Psoas muscle (tissue), 7 donors: ENCODE measurements at regions not wholly inside any gene's neighbourhood (a gene's known extent, or its start where the extent isn't known, plus 50 kb on each side); places are given as distances from the start of the nearest gene placed in this dataset.

ENCODE experiments used
- ATAC-seq, 4 donors: fragments of 200-7000 bp; cut with Tn5 transposase; one replicate each; pipeline ENCODE4 v1.9.1; 2020; ENCODE audit warnings: moderate library complexity in 3 of 4, mild to moderate bottlenecking in 2 of 4
- DNase-seq, 2 donors: peaks; one replicate each; pipeline ENCODE4 v3.0.0-alpha.2; 2020
- H3K27ac ChIP-seq: fragments of 200-600 bp; one replicate; pipeline ENCODE4 v1.8.0; 2022
- H3K27me3 ChIP-seq, 3 donors: fragments of 200-600 bp in 1 of 3; one replicate each; pipeline versions ENCODE4 v1.6.1 to v1.8.0; 2013 to 2022; ENCODE audit warnings: low read length in 2 of 3, mild to moderate bottlenecking in 2 of 3, moderate library complexity in 1 of 3; ENCODE audit not compliant: insufficient read depth in 3 of 3
- H3K36me3 ChIP-seq, 2 donors: fragments of 200-600 bp in 1 of 2; one replicate each; pipeline versions ENCODE4 v1.6.1 to v1.8.0; 2013 to 2022; ENCODE audit warnings: low read depth in 1 of 2, mild to moderate bottlenecking in 1 of 2, moderate library complexity in 1 of 2; ENCODE audit not compliant: insufficient read depth in 1 of 2
- H3K4me1 ChIP-seq: fragments of 200-600 bp; one replicate; pipeline ENCODE4 v1.8.0; 2022
- H3K4me3 ChIP-seq: fragments of 200-600 bp; one replicate; pipeline ENCODE4 v1.8.0; 2022; ENCODE audit warnings: mild to moderate bottlenecking
- H3K9me3 ChIP-seq: fragments of 200-600 bp; one replicate; pipeline ENCODE4 v1.8.0; 2022
- WGBS, 3 donors: extraction: QIAGEN DNeasy Blood & Tissue Kit; methylation state at CpG; one replicate each; pipeline versions ENCODE4 v1.1.6 to v1.1.7; 2013; 5-methylcytosine and 5-hydroxymethylcytosine counted together
- intact Hi-C, 2 donors: fragments of 100-400 bp; cut with DNase I; formaldehyde crosslinking; loops; one replicate each; pipeline versions ENCODE4 v1.11.0 to v1.14.2; 2022
- TF ChIP-seq, protein P1 (sequence below): fragments of 200-600 bp; IDR thresholded peaks from one replicate; pipeline ENCODE4 v1.8.0; 2022; ENCODE audit warnings: antibody characterized with exemption
- donor health status: healthy with polysubstance abuse.
- donor health status: DM: no; HTN: no; CAD: no; lungs with moderate emphysema.
- donor health status: Bipolar disorder and iron deficiency.
- donor health status: healthy.
- donor health status: DM: yes; HTN: yes; CAD: no.
- donor health status: DM: no; HTN: no; CAD: no.
- donor health status: DM: yes; HTN: yes; CAD: no.

DNA sequence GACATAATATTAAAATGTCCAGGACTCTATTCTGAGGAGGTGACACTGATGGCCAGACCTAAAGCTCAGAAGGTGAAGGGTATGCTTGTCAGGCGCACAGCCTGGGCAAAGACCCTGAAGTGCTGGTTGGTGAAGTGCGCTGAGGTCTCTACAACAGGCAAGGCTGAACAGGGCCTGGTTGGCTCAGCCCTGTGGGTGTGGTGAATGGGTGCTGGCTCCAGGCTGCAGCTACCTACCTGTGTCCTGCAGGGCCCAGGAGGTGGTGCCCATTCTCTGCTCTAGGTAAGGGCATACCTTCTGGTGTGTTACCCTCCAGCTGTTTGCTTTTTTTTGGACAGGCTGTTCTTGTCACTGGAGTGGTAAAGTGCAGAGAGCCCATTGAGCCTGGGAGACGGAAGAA, 85.1 kb downstream of the RAMP3 start:
- Histone ChIP-seq H3K9me3 (no peaks in the 10 kb centered on the region), H3K36me3 (no peaks in the 10 kb centered on the region), H3K27me3 (peaks cover 0 to 11% (median 0%) of the 10 kb centered on the region in 3 donors), H3K27ac (no peak overlapping the region), H3K4me1 (no peaks in the 10 kb centered on the region), H3K4me3 (no peak overlapping the region)
- intact Hi-C loops: no loop called here
- TF ChIP-seq, protein P1, sequence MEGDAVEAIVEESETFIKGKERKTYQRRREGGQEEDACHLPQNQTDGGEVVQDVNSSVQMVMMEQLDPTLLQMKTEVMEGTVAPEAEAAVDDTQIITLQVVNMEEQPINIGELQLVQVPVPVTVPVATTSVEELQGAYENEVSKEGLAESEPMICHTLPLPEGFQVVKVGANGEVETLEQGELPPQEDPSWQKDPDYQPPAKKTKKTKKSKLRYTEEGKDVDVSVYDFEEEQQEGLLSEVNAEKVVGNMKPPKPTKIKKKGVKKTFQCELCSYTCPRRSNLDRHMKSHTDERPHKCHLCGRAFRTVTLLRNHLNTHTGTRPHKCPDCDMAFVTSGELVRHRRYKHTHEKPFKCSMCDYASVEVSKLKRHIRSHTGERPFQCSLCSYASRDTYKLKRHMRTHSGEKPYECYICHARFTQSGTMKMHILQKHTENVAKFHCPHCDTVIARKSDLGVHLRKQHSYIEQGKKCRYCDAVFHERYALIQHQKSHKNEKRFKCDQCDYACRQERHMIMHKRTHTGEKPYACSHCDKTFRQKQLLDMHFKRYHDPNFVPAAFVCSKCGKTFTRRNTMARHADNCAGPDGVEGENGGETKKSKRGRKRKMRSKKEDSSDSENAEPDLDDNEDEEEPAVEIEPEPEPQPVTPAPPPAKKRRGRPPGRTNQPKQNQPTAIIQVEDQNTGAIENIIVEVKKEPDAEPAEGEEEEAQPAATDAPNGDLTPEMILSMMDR: no peak
- WGBS, 3 donors: 82 to 90% (median 87%) methylated on average over 3 of the region's 3 CpGs
- no peak for ATAC-seq
- DNase-seq: no peak

DNA sequence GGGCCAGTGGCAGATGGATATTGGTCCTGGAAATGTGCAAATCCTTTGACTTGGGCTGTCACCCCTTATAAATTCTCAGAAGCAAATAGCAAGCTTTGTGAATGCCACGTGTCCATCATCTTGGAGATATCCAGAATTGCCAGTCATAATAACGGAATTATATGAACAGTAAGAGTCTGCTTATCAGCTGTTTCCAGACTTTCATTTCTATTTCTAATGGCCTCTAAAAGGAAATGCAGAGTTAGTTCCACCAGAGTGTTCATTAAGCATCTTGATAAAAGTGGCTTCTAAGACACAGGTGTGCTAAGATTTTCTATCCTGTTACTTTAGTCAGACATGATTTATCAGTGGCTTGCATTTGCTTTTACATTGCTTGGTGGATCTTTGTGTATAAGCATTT, 87.4 kb downstream of the RAMP3 start:
- intact Hi-C loops: loop anchor here in 1 of 2 donors (2.0 kb wide), 1 partner anchor 28 kb away; no protein-coding TSS in a partner anchor
- peaks cover 0 to 11% (median 0%) of the 10 kb centered on the region in 3 donors for H3K27me3 ChIP-seq
- H3K9me3 ChIP-seq: no peaks in the 10 kb centered on the region
- DNase-seq (no peak), ATAC-seq (no peak)
- H3K27ac ChIP-seq: no peak overlapping the region
- no peak overlapping the region for H3K4me3 ChIP-seq
- WGBS, 3 donors: 69 to 91% (median 80%) methylated on average over 2 of the region's 2 CpGs
- TF ChIP-seq, protein P1: no peak
- H3K4me1 ChIP-seq: no peaks in the 10 kb centered on the region
- no peaks in the 10 kb centered on the region for H3K36me3 ChIP-seq

DNA sequence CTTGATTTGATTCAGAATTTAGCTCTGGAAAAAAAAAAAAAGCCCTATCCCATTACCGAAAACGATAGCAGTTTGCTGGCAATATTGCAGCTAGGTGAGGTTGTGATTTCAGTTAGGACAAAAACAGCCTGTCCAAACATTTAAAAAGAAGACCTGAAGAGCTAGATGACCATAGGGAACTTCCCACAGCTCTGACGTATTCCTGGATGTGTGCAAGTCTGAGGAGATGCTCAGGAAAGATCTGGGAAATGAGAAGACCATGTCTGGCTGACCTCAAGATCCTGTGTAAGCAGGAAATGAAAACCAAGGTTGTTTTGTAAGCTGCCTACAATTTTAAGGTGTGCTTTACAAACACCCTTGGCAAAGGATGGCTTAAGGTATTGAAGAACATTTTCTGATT, 88.7 kb downstream of the RAMP3 start:
- H3K4me1 ChIP-seq: no peaks in the 10 kb centered on the region
- ATAC-seq (no peak), DNase-seq (no peak)
- TF ChIP-seq, protein P1: no peak
- WGBS, 3 donors: 60 to 61% (median 61%) methylated on average over 3 of the region's 3 CpGs
- peaks cover 0 to 3% (median 0%) of the 10 kb centered on the region in 3 donors for H3K27me3 ChIP-seq
- no peak overlapping the region for H3K27ac ChIP-seq
- no peak overlapping the region for H3K4me3 ChIP-seq
- intact Hi-C loops: no loop called here
- no peaks in the 10 kb centered on the region for H3K36me3 ChIP-seq
- no peaks in the 10 kb centered on the region for H3K9me3 ChIP-seq

DNA sequence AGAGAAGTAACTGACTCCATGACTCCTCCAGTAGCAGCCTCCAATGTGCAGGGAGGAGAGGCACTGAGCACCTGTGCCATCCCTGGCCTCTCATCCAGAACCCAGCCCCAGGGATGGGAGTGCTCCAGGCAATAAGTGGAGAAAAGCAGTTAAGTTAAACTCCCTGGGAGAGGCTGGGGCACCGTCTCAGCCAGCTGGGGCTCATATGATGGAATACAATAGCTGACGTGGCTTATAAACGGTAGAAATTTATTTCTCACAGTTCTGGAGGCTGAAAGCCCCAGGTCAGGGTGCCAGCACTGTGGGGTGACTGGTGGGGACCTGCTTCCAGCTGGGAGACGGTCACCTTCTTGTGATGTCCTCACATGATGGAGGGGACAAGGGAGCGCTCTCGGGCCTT, 94.7 kb downstream of the RAMP3 start:
- Histone ChIP-seq H3K27ac (no peak overlapping the region), H3K4me3 (no peak overlapping the region), H3K4me1 (no peaks in the 10 kb centered on the region), H3K36me3 (no peaks in the 10 kb centered on the region), H3K9me3 (no peaks in the 10 kb centered on the region), H3K27me3 (peaks cover 0 to 2% (median 0%) of the 10 kb centered on the region in 3 donors)
- TF ChIP-seq, protein P1: no peak
- no peak for ATAC-seq
- 47 to 59% (median 53%) methylated on average over 6 of the region's 6 CpGs for WGBS, 3 donors
- DNase-seq: no peak
- intact Hi-C loops: no loop called here

DNA sequence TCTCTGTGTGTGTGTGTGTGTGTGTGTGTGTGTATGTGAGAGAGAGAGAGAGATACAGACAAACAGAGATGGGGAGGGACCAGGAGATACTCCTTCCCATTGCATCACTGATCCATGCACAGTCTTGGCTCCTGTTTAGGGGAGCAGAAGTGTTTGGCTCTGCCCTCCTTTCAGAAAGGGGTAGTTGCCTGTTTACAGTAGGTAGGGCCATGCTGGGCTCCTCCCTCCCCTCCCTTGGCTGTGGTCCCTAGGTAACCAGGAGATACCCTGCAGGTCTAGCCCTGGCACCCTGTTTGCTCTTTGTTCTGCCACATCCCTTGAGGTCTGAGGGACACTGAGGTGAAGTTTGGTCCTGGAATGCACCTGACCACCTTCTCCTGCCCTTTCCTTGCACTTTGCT, 95.3 kb downstream of the RAMP3 start:
- H3K27ac ChIP-seq: no peak overlapping the region
- H3K9me3 ChIP-seq: no peaks in the 10 kb centered on the region
- peaks cover 0 to 2% (median 0%) of the 10 kb centered on the region in 3 donors for H3K27me3 ChIP-seq
- no peak overlapping the region for H3K4me3 ChIP-seq
- TF ChIP-seq, protein P1: no peak
- intact Hi-C loops: no loop called here
- no peak for DNase-seq
- no peaks in the 10 kb centered on the region for H3K36me3 ChIP-seq
- H3K4me1 ChIP-seq: no peaks in the 10 kb centered on the region
- ATAC-seq: no peak
